HG03103 (cell line): ENCODE measurements at regions not wholly inside any gene's neighbourhood (a gene's known extent, or its start where the extent isn't known, plus 50 kb on each side); places are given as distances from the start of the nearest gene placed in this dataset.
"Not testable (repeated sequence)": the region's sequence is repeated elsewhere in the genome, so short reads cannot be mapped to it uniquely, and the experiment has no call there.

Source experiments
- ATAC-seq: cut with Tn5 transposase; IDR thresholded peaks from one replicate; pipeline ENCODE4 v1.9.1; 2021; ENCODE audit warnings: low read depth; ENCODE audit not compliant: unreplicated experiment

GRCh38 chr2:139613264-139613663 is 833.1 kb upstream of the NXPH2 start:
- no peak for ATAC-seq

GRCh38 chr2:139610512-139610911 is 830.3 kb upstream of the NXPH2 start:
- no peak for ATAC-seq

GRCh38 chr2:139609109-139609508 is 828.9 kb upstream of the NXPH2 start:
- ATAC-seq: no peak

- ATAC-seq: no peak
These were observed 825.5 kb upstream of the NXPH2 start for GRCh38 chr2:139605668-139606067.

GRCh38 chr2:139600166-139600565 is 820.0 kb upstream of the NXPH2 start:
- no peak for ATAC-seq

- no peak for ATAC-seq
These were observed 804.9 kb upstream of the NXPH2 start for GRCh38 chr2:139585101-139585500.

GRCh38 chr2:139574371-139574770 is 794.2 kb upstream of the NXPH2 start:
- no peak for ATAC-seq

- ATAC-seq: no peak
These were observed 776.6 kb upstream of the NXPH2 start for GRCh38 chr2:139556789-139557188.

- ATAC-seq: no peak
These were observed 770.7 kb upstream of the NXPH2 start for GRCh38 chr2:139550873-139551272.

- ATAC-seq: no peak
These were observed 770.2 kb upstream of the NXPH2 start for GRCh38 chr2:139550341-139550740.

- no peak for ATAC-seq
These were observed 764.1 kb upstream of the NXPH2 start for GRCh38 chr2:139544186-139544851.

GRCh38 chr2:139538332-139539020 is 758.3 kb upstream of the NXPH2 start:
- ATAC-seq: not testable (repeated sequence)

GRCh38 chr2:139529080-139529479 is 748.9 kb upstream of the NXPH2 start:
- no peak for ATAC-seq

- ATAC-seq: no peak
These were observed 746.6 kb upstream of the NXPH2 start for GRCh38 chr2:139526781-139527180.

- ATAC-seq: no peak
These were observed 738.1 kb upstream of the NXPH2 start for GRCh38 chr2:139518321-139518720.

- ATAC-seq: no peak
These were observed 734.8 kb upstream of the NXPH2 start for GRCh38 chr2:139514951-139515350.

GRCh38 chr2:139495851-139496250 is 715.7 kb upstream of the NXPH2 start:
- no peak for ATAC-seq

- no peak for ATAC-seq
These were observed 712.0 kb upstream of the NXPH2 start for GRCh38 chr2:139492131-139492680.

- ATAC-seq: no peak
These were observed 700.0 kb upstream of the NXPH2 start for GRCh38 chr2:139480161-139480650.

- ATAC-seq: no peak
These were observed 698.1 kb upstream of the NXPH2 start for GRCh38 chr2:139478165-139478914.

GRCh38 chr2:139477618-139478017 is 697.4 kb upstream of the NXPH2 start:
- no peak for ATAC-seq
